RWPE2 (cell line): ENCODE measurements at regions not wholly inside any gene's neighbourhood (a gene's known extent, or its start where the extent isn't known, plus 50 kb on each side); places are given as distances from the start of the nearest gene placed in this dataset.

Source experiments
- ATAC-seq: fragments of 200-7000 bp; cut with Tn5 transposase; 3 replicates; pipeline ENCODE4 v1.9.1; 2021; ENCODE audit warnings: low read depth
- DNase-seq: peaks from one replicate; pipeline ENCODE4 v3.0.0-alpha.2; 2020; ENCODE audit warnings: low spot score
- H3K27ac ChIP-seq: fragments of 450-650 bp; 2 replicates; pipeline ENCODE4 v1.5.1; 2017; ENCODE audit warnings: mild to moderate bottlenecking; ENCODE audit not compliant: poor library complexity, severe bottlenecking
- H3K27me3 ChIP-seq: fragments of 250-450 bp; sonication (Bioruptor Pico); 2 replicates; pipeline ENCODE4 v1.5.1; 2021; ENCODE audit warnings: mild to moderate bottlenecking, moderate library complexity; ENCODE audit not compliant: insufficient read depth, poor library complexity, severe bottlenecking
- H3K36me3 ChIP-seq: fragments of 250-450 bp; sonication (Bioruptor Pico); 2 replicates; pipeline ENCODE4 v1.5.1; 2020; ENCODE audit warnings: low read depth, mild to moderate bottlenecking, moderate library complexity
- H3K4me1 ChIP-seq: fragments of 250-450 bp; sonication (Bioruptor Pico); 2 replicates; pipeline ENCODE4 v1.5.1; 2021; ENCODE audit warnings: mild to moderate bottlenecking, moderate library complexity; ENCODE audit not compliant: insufficient read depth, poor library complexity, severe bottlenecking
- H3K4me3 ChIP-seq: fragments of 250-450 bp; sonication (Bioruptor Pico); 2 replicates; pipeline ENCODE4 v1.5.1; 2021; ENCODE audit warnings: mild to moderate bottlenecking, moderate library complexity; ENCODE audit not compliant: severe bottlenecking
- H3K9me3 ChIP-seq: fragments of 250-450 bp; sonication (Bioruptor Pico); 2 replicates; pipeline ENCODE4 v1.5.1; 2021; ENCODE audit warnings: mild to moderate bottlenecking, moderate library complexity; ENCODE audit not compliant: severe bottlenecking
- TF ChIP-seq, protein P1 (sequence below): fragments of 450-650 bp; IDR thresholded peaks from one replicate; pipeline ENCODE4 v1.5.1; 2017; ENCODE audit warnings: mild to moderate bottlenecking, moderate library complexity; ENCODE audit not compliant: poor library complexity, severe bottlenecking

DNA sequence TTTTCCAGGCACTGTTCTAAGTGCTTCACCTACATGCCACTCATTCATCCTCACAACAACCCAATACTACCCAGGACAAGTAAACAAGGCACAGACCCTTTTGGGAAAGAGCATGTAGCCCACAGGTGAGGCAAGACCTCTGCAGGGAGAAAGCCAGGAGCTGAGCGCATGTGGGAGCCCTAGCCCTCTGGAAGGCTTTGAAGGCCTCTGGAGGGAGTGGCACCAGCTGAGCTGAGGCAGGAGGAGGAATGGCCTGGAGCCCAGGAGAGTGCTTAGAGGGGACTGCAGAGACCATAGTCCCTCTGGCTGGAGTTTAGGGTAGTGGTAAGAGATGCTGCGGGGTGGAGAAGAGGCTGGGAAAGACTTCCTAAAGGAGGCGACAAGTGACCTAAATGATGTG, 516.5 kb downstream of the FUT8 start:
- no peak overlapping the region for H3K27ac ChIP-seq
- H3K9me3 ChIP-seq, result no peaks in the 10 kb centered on the region
- no peak overlapping the region for H3K4me3 ChIP-seq
- no peaks in the 10 kb centered on the region for H3K4me1 ChIP-seq
- TF ChIP-seq, protein P1, sequence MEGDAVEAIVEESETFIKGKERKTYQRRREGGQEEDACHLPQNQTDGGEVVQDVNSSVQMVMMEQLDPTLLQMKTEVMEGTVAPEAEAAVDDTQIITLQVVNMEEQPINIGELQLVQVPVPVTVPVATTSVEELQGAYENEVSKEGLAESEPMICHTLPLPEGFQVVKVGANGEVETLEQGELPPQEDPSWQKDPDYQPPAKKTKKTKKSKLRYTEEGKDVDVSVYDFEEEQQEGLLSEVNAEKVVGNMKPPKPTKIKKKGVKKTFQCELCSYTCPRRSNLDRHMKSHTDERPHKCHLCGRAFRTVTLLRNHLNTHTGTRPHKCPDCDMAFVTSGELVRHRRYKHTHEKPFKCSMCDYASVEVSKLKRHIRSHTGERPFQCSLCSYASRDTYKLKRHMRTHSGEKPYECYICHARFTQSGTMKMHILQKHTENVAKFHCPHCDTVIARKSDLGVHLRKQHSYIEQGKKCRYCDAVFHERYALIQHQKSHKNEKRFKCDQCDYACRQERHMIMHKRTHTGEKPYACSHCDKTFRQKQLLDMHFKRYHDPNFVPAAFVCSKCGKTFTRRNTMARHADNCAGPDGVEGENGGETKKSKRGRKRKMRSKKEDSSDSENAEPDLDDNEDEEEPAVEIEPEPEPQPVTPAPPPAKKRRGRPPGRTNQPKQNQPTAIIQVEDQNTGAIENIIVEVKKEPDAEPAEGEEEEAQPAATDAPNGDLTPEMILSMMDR, result no peak
- no peak for ATAC-seq
- no peak for DNase-seq
- no peaks in the 10 kb centered on the region for H3K36me3 ChIP-seq
- peaks cover 26% of the 10 kb centered on the region for H3K27me3 ChIP-seq

DNA sequence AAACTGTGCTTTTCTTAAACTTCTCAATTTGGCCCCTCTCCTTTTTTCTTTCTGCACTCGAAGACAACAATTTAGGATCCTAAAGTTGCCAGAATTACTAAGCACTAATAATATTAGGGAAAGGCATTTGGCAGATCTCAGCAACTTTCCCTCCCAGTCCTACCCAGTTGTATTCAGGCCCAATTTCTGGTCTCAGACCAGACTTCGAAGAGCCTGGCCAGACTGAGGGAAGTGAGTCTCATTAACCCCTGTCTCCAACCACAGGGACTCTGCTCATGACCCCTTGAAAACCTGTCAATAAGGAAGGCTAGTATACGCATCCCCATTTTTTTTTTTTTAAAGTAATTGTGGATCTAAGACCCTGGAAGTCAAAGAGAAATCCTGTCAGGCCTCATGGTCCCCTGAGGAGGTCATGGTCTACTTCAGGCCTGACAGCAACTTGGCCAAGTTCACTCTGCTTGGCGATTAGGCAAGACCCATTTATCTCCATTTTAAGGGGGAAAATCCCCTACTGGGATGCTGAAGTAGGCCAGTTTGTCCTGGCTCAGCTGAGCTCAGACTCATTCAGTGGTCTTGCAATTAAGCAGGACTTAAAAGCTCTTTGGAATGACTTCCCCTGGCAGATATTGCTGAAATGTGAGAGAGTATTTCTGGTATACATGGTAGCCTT, 521.0 kb downstream of the FUT8 start:
- no peaks in the 10 kb centered on the region for H3K4me1 ChIP-seq
- H3K27ac ChIP-seq, result no peak overlapping the region
- H3K27me3 ChIP-seq, result peaks cover 9% of the 10 kb centered on the region
- TF ChIP-seq, protein P1, result no peak
- ATAC-seq (no peak), DNase-seq (no peak)
- H3K9me3 ChIP-seq, result no peaks in the 10 kb centered on the region
- H3K36me3 ChIP-seq, result no peaks in the 10 kb centered on the region
- no peak overlapping the region for H3K4me3 ChIP-seq

DNA sequence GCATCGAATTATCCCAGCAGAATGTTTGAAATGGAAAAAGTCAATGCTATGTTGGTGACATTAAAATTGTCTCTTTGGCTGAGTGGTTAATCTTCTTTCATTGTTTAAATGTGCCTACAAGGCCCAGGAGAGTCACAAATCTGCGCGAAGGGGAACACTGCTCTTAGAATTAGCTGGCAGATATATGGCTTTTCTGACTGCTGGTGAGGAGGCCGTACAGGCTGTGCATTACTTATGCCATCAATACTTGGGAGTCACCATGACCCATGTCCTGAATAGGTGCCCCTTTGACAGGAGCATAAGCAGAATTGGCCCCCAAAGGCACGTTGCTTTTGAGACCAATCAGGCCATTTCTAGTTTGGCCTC, 521.5 kb downstream of the FUT8 start:
- TF ChIP-seq, protein P1, result no peak
- H3K4me3 ChIP-seq, result no peak overlapping the region
- no peaks in the 10 kb centered on the region for H3K4me1 ChIP-seq
- H3K36me3 ChIP-seq, result no peaks in the 10 kb centered on the region
- no peak overlapping the region for H3K27ac ChIP-seq
- H3K9me3 ChIP-seq, result no peaks in the 10 kb centered on the region
- ATAC-seq (no peak), DNase-seq (no peak)
- peaks cover 4% of the 10 kb centered on the region for H3K27me3 ChIP-seq

DNA sequence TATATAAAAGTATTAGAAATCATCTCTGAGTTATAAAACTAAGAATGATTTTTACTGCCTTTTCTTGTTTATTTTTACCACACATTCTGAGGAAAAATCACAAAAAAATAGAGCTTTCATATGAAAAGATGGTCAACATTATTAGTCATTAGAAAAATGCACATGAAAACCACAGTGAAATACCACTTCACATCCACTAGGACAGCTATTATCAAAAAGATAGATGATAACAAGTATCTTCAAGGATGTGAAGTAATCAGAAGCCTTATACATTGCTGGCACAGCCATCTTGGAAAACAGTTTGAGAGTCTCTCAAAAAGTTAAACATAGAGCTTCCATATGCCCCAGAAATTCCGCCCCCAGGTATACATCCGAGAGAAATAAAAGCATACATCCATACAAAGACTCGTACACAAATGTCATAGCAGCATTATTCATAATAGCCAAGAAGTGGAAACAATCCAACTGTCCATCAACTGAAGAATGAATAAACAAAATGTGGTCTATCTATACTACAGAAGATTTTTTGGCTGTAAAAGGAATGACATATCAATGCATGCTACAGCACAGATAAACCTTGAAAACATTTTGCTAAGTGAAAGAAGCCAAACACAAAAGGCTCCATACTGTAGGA, 523.9 kb downstream of the FUT8 start:
- DNase-seq, result no peak
- H3K4me3 ChIP-seq, result no peak overlapping the region
- no peaks in the 10 kb centered on the region for H3K4me1 ChIP-seq
- no peaks in the 10 kb centered on the region for H3K36me3 ChIP-seq
- ATAC-seq, result no peak
- no peak overlapping the region for H3K27ac ChIP-seq
- TF ChIP-seq, protein P1, result no peak
- no peaks in the 10 kb centered on the region for H3K27me3 ChIP-seq
- H3K9me3 ChIP-seq, result no peaks in the 10 kb centered on the region
